HEK293 (cell line): ENCODE measurements at regions not wholly inside any gene's neighbourhood (a gene's known extent, or its start where the extent isn't known, plus 50 kb on each side); places are given as distances from the start of the nearest gene placed in this dataset.

ENCODE experiments used
- CTCF ChIA-PET: fragments of 350-600 bp; formaldehyde crosslinking; extraction: SDS; loops from one replicate; lab custom pipeline; 2021; ENCODE audit warnings: antibody characterized with exemption; lab: Yijun Ruan, JAX
- POLR2A ChIA-PET: fragments of 300-600 bp; formaldehyde crosslinking; extraction: SDS; loops from one replicate; lab custom pipeline; 2020; ENCODE audit warnings: antibody characterized with exemption, inconsistent platforms; lab: Yijun Ruan, JAX
- H3K27ac ChIP-seq: fragments of 200-500 bp; sonication (Bioruptor generic); 2 replicates; pipeline ENCODE4 v1.5.1; 2014; ENCODE audit warnings: low read depth, low read length, control low read depth, inconsistent platforms; ENCODE audit errors: extremely low read depth
- H3K36me3 ChIP-seq, 2 experiments: fragments of 200-500 bp in 1 of 2; sonication (Bioruptor generic) in 1 of 2; 1 replicate in 1 of 2; 2 replicates in 1 of 2; pipeline ENCODE4 v1.5.1; 2014 to 2017; ENCODE audit warnings: inconsistent platforms in 2 of 2, low read length in 2 of 2; ENCODE audit not compliant: control insufficient read depth in 2 of 2, insufficient read depth in 1 of 2
- H3K4me1 ChIP-seq: fragments of 200-500 bp; sonication (Bioruptor generic); 2 replicates; pipeline ENCODE4 v1.5.1; 2014; ENCODE audit warnings: mild to moderate bottlenecking, low read length, inconsistent platforms; ENCODE audit not compliant: control insufficient read depth, insufficient read depth
- H3K4me3 ChIP-seq: 2 replicates; pipeline ENCODE4 v1.5.1; 2011; ENCODE audit warnings: low read depth, mild to moderate bottlenecking, control low read depth, low read length, moderate library complexity
- H3K9me3 ChIP-seq: fragments of 200-500 bp; sonication (Bioruptor generic); 2 replicates; pipeline ENCODE4 v1.5.1; 2014; ENCODE audit warnings: low read depth, low read length, inconsistent platforms; ENCODE audit not compliant: control insufficient read depth, insufficient read depth
- HOXC10 ChIP-seq: sonication (generic); formaldehyde crosslinking; IDR thresholded peaks from 2 replicates; pipeline ENCODE4 v1.8.1; 2023; ENCODE audit warnings: mild to moderate bottlenecking, missing genetic modification reagents
- KLF16 ChIP-seq: fragments of 450-650 bp; formaldehyde crosslinking; IDR thresholded peaks from 2 replicates; pipeline ENCODE4 v1.5.1; 2017; ENCODE audit warnings: missing biosample characterization, missing genetic modification characterization
- KLF9 ChIP-seq: fragments of 450-650 bp; formaldehyde crosslinking; IDR thresholded peaks from 2 replicates; pipeline ENCODE4 v1.5.1; 2016; ENCODE audit warnings: missing biosample characterization, missing genetic modification characterization, low read depth
- SCRT2 ChIP-seq: fragments of 450-650 bp; formaldehyde crosslinking; IDR thresholded peaks from 2 replicates; pipeline ENCODE4 v1.5.1; 2016; ENCODE audit warnings: missing biosample characterization, missing genetic modification characterization
- SP2 ChIP-seq: fragments of 450-650 bp; formaldehyde crosslinking; IDR thresholded peaks from 2 replicates; pipeline ENCODE4 v1.5.1; 2016; ENCODE audit warnings: missing biosample characterization, missing genetic modification characterization
- TCF7L2 ChIP-seq: IDR thresholded peaks from 2 replicates; pipeline ENCODE4 v1.6.1; 2011; ENCODE audit warnings: low read depth, mild to moderate bottlenecking, inconsistent platforms, low read length, moderate library complexity, borderline replicate concordance
- TRIM28 ChIP-seq: IDR thresholded peaks from 2 replicates; pipeline ENCODE4 v1.6.1; 2011; ENCODE audit warnings: low read length, control low read depth, borderline replicate concordance
- ZBTB11 ChIP-seq: fragments of 450-650 bp; formaldehyde crosslinking; conservative IDR thresholded peaks from 2 replicates; pipeline ENCODE4 v1.5.1; 2016; ENCODE audit warnings: low read depth, missing biosample characterization, missing genetic modification characterization
- ZFP41 ChIP-seq: fragments of 450-650 bp; formaldehyde crosslinking; IDR thresholded peaks from 2 replicates; pipeline ENCODE4 v1.5.1; 2016; ENCODE audit warnings: missing biosample characterization, missing genetic modification characterization, borderline replicate concordance
- ZNF138 ChIP-seq: fragments of 450-650 bp; formaldehyde crosslinking; IDR thresholded peaks from 2 replicates; pipeline ENCODE4 v1.5.1; 2016; ENCODE audit warnings: missing biosample characterization, missing genetic modification characterization, borderline replicate concordance
- ZNF155 ChIP-seq: fragments of 450-650 bp; formaldehyde crosslinking; IDR thresholded peaks from 2 replicates; pipeline ENCODE4 v1.5.1; 2016; ENCODE audit warnings: missing biosample characterization, missing genetic modification characterization
- ZNF18 ChIP-seq: fragments of 450-650 bp; formaldehyde crosslinking; IDR thresholded peaks from 2 replicates; pipeline ENCODE4 v1.5.1; 2016; ENCODE audit warnings: missing biosample characterization, missing genetic modification characterization
- ZNF335 ChIP-seq: fragments of 450-650 bp; formaldehyde crosslinking; conservative IDR thresholded peaks from 2 replicates; pipeline ENCODE4 v1.5.1; 2016; ENCODE audit warnings: missing biosample characterization, missing genetic modification characterization
- ZNF510 ChIP-seq: fragments of 450-650 bp; formaldehyde crosslinking; IDR thresholded peaks from 2 replicates; pipeline ENCODE4 v1.5.1; 2018; ENCODE audit warnings: mild to moderate bottlenecking, missing genetic modification characterization, missing biosample characterization; ENCODE audit not compliant: insufficient replicate concordance
- ZNF530 ChIP-seq: fragments of 450-650 bp; formaldehyde crosslinking; IDR thresholded peaks from 2 replicates; pipeline ENCODE4 v1.5.1; 2016; ENCODE audit warnings: low read depth, missing biosample characterization, missing genetic modification characterization
- ZNF580 ChIP-seq: fragments of 450-650 bp; formaldehyde crosslinking; IDR thresholded peaks from 2 replicates; pipeline ENCODE4 v1.5.1; 2016; ENCODE audit warnings: missing biosample characterization, missing genetic modification characterization
- ZNF624 ChIP-seq: fragments of 450-650 bp; formaldehyde crosslinking; IDR thresholded peaks from 2 replicates; pipeline ENCODE4 v1.5.1; 2017; ENCODE audit warnings: missing biosample characterization, missing genetic modification characterization
- ZNF645 ChIP-seq: fragments of 450-650 bp; formaldehyde crosslinking; IDR thresholded peaks from 2 replicates; pipeline ENCODE4; 2016; ENCODE audit warnings: missing biosample characterization, missing genetic modification characterization
- ZNF664 ChIP-seq: fragments of 450-650 bp; formaldehyde crosslinking; IDR thresholded peaks from 2 replicates; pipeline ENCODE4 v1.5.1; 2016; ENCODE audit warnings: missing biosample characterization, missing genetic modification characterization
- ZNF791 ChIP-seq: fragments of 450-650 bp; formaldehyde crosslinking; IDR thresholded peaks from 2 replicates; pipeline ENCODE4 v1.5.1; 2016; ENCODE audit warnings: missing biosample characterization, missing genetic modification characterization
- ZNF830 ChIP-seq: fragments of 450-650 bp; IDR thresholded peaks from 2 replicates; pipeline ENCODE4 v1.5.0; 2018; ENCODE audit warnings: missing biosample characterization, missing genetic modification characterization, low read depth, mild to moderate bottlenecking, moderate library complexity
- ZNF843 ChIP-seq: fragments of 450-650 bp; formaldehyde crosslinking; IDR thresholded peaks from 2 replicates; pipeline ENCODE4 v1.5.1; 2016; ENCODE audit warnings: missing biosample characterization, missing genetic modification characterization
- ZSCAN5A ChIP-seq: fragments of 450-650 bp; formaldehyde crosslinking; IDR thresholded peaks from 2 replicates; pipeline ENCODE4 v1.5.1; 2016; ENCODE audit warnings: missing biosample characterization, missing genetic modification characterization

- TF ChIP-seq ZBTB11 (tag by site-specific recombination) (no peak), ZFP41 (no peak), TCF7L2 (no peak), KLF9 (tag by site-specific recombination) (no peak), TRIM28 (no peak), SCRT2 (tag by site-specific recombination) (no peak)
These were observed 732.8 kb upstream of the CITED2 start (continued) for GRCh38 chr6:140107216-140107615.

GRCh38 chr6:140105857-140106256 lies 731.4 kb upstream of the CITED2 start:
- Histone ChIP-seq H3K4me3 (no peak overlapping the region), H3K27ac (no peak overlapping the region), H3K9me3 (no peaks in the 10 kb centered on the region), H3K4me1 (no peaks in the 10 kb centered on the region), H3K36me3 (no peaks in the 10 kb centered on the region)
- no peak for TF ChIP-seq ZNF530
- no peak for TF ChIP-seq ZSCAN5A (tag by site-specific recombination)
- TF ChIP-seq ZNF664 (tag by site-specific recombination): no peak
- TF ChIP-seq HOXC10: no peak
- TF ChIP-seq SP2 (tag by site-specific recombination): no peak
- CTCF ChIA-PET: interaction anchor here (0.7 to 1.5 kb wide), 2 partner anchors 11 to 216 kb away, joined by 4 read pairs; no protein-coding TSS in a partner anchor
- POLR2A ChIA-PET: no interaction called here

GRCh38 chr6:140105241-140105640 lies 730.8 kb upstream of the CITED2 start:
- ChIA-PET POLR2A (no interaction called here), CTCF (interaction anchor here (0.7 to 1.5 kb wide), 4 partner anchors 10 to 1550 kb away, joined by 4 read pairs; no protein-coding TSS in a partner anchor)
- no peaks in the 10 kb centered on the region for H3K4me1 ChIP-seq
- TF ChIP-seq KLF16 (tag by site-specific recombination) (no peak), ZNF791 (tag by site-specific recombination) (no peak), ZNF155 (tag by site-specific recombination) (no peak), ZNF580 (tag by site-specific recombination) (no peak), ZNF830 (tag by site-specific recombination) (no peak), KLF9 (tag by site-specific recombination) (no peak), ZNF645 (tag by site-specific recombination) (no peak), ZNF843 (tag by site-specific recombination) (no peak), ZNF335 (tag by site-specific recombination) (no peak), ZNF624 (tag by site-specific recombination) (no peak), ZNF510 (tag by site-specific recombination) (no peak), ZNF138 (tag by site-specific recombination) (no peak), ZNF18 (tag by site-specific recombination) (no peak)
- H3K36me3 ChIP-seq: no peaks in the 10 kb centered on the region
- no peak overlapping the region for H3K4me3 ChIP-seq
- H3K27ac ChIP-seq: no peak overlapping the region
- H3K9me3 ChIP-seq: no peaks in the 10 kb centered on the region
